Fibroblast of skin of right quadriceps (primary cell): ENCODE measurements at regions not wholly inside any gene's neighbourhood (a gene's known extent, or its start where the extent isn't known, plus 50 kb on each side); places are given as distances from the start of the nearest gene placed in this dataset.

ENCODE experiments used
- DNase-seq: peaks from one replicate; pipeline ENCODE4 v3.0.0-alpha.2; 2013

GRCh38 chr20:40265825-40266533 is 423.1 kb downstream of the MAFB start:
- peak; percentile 49 for DNase-seq

DNA sequence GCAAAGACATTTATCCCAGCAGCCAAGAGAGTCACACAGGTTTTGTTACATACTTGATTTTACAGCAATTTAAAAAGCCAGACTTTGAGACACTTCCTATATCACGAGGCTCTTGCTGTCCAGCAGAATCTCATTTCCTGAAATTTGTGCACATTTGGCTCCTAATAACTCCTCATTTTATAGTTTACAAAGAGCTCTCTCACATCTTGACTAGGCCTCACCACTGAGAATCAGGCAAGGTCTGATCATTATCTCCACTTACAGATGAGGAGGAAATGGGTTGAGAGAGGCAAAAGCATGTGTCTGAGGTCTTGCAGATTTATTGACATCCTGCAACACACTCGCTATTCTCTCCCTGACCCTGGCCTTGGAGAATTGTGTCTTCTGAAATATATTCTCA is 426.8 kb downstream of the MAFB start:
- DNase-seq, result no peak

- DNase-seq, result no peak
These were observed 430.1 kb downstream of the MAFB start for GRCh38 chr20:40258931-40259330.

DNA sequence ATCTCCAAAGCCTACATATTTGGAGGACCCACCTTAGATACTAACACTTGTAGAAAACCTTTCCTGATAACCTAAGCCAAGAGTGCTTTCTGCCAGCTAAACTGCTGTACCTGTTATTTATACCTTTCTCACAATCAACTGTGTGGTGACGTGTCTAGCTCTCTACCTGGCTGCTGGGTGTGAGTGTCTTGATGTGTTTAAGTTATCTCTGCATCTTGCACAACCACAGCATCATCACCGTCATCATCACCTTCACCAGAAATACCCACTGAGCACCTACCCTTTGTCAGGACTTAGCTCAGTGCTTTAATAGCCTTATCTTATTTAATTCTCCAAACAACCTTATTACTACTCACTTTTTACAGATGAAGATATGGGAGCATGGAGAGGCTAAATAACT is 431.3 kb downstream of the MAFB start:
- no peak for DNase-seq

- peak; percentile 20 for DNase-seq
These were observed 433.7 kb downstream of the MAFB start for GRCh38 chr20:40255365-40255764.

DNA sequence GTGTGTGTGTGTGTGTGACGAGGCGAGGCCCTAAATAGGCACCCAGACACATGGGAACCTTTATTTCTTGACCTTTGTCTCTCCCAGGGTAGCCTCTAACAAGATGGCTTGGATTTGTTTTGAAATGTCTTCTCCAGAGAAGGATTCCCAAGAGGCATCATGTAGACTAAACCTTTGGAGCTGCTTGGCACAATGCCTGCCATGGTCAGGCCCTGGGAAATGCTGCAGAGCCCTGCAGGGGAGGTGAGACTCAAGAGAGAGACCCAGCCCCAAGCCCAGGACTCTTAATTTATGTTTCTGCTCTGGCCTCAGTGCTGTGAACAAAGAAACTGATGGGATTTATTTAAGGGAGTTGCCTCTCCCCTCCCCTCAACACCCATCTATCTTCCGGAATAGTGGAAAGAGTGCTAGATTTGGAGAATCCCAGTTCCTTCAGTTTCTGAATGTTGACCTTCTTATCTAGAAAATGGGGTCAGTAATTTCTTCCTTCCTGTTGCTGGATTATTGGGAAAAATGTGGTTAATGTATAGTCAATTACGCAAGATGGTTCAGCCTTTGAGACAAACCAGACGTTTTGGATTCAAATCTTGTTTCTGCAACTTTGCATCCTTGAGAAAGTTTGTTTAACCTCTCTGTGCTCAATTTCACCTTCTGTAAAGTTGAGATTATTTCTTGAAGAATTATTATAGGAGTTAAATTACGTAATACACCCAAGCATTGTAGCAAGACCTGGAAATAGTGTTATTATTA is 434.8 kb downstream of the MAFB start:
- peak; percentile 22 for DNase-seq

DNA sequence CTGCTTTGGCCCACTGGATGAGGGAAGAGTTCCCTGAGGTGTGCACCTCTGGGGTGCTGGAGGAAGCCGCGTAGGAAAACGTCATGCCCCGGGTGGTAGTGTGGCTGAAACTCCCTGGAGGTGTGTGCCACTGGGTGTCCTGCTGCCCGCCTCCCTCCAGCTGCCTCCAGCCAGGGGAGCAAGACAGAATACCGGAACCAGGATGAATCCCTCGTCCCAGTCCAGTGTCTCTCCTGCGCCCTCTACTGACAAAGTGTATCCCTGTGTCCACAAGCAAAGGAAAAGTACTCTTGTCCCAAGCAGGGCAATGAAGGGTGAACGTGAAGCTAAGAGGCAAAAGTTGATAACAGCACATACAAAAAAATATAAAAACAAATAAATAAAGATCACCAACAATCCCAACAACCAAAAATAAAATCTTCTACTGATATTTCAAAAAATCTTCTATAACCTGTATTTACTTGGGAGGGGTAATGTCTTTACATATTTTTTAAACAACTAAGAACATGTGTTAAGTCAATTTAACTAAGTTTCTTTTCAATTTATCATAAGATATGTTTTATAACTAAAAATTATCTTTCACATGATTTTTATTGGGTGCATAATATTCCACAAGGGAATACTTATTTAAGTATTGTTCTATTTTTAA is 437.6 kb downstream of the MAFB start:
- peak; percentile 26 for DNase-seq

DNA sequence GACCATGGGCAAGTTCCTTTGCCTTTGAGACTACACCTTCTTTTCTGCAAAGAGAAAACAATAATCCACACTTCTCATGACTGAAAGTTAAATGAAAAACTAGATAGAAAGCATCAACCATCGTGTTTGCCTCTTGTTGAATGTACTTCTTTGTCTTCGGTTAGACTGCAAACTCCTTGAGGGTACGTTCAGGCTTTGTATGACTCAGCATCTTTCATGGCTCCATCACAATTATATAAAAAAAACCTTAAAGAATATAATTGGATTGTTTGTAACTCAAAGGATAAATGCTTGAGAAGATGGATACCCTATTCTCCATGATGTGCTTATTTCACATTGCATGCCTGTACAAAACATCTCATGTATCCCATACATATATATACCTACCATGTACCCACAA is 439.2 kb downstream of the MAFB start:
- DNase-seq, result no peak

- no peak for DNase-seq
These were observed 443.2 kb downstream of the MAFB start for GRCh38 chr20:40245829-40246228.

DNA sequence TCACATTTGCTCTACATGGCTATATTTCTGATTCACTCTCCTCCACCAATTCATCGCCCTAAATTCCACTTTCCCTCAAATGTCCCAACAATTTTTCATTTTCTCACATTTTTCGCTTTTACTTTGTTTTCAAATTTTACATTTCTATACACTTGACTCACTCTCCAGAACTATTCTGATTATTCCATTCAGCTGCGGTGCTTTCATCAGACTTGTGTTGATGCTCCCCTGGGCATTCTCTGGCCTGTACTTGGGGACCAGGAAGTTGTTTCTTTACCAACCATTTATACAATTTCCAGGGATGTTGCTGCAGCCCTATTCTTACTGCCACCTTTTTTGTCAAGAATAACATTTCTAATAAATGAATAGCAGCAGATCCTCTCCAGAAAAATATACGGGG is 444.8 kb downstream of the MAFB start:
- DNase-seq, result no peak

DNA sequence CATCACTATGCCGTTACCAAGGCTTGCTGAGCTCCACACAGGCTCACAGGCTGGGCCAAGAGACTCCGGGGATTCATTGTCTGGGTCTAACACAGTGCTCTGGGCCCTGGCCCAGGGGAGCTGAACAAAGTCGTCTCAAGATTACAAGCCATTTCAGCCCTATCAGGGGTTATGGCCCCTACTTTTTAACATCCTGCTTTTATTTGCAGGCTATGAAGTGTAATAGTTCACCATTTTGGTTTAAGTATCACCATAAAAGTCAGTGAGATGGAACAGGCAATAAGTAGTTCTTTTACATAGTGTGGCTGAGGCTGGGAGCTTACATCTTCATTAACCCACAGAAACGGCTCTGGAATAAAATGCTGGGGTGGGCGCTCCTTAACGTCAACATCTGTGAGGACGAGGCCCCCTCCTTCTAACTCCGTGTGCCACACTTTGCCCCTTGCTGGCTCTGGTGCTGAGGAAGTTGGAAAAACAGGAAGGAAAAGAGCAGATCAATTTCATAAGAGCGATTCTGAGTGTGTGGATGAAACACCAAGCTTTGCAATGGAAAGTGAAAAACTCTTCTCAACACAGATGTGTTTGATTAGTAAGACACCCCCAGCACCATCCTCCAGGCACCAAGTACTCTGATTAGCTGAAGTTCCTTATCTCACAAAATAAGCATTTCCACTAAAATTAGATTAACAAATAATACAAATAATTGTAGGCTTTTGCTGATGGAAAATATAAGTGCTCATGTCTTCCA is 447.3 kb downstream of the MAFB start:
- no peak for DNase-seq

DNA sequence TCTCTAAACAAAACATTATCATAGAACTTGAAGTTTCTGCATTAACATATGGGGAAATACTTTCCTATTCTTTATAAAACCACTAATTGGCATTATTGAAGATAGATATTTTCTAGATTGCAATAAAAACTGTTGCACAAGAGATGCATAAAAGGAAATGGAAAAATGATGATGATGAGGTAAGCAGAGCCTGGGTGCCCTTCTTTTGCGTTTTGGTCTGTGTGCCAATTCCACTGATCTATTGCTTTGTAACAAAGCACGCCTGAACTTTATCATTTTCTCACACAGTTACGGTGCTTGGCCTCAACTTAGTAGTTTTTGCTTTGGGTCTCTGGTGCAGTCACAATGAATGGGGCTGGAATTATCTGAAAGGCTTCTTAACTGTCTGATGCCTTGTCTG is 450.5 kb downstream of the MAFB start:
- DNase-seq, result no peak

DNA sequence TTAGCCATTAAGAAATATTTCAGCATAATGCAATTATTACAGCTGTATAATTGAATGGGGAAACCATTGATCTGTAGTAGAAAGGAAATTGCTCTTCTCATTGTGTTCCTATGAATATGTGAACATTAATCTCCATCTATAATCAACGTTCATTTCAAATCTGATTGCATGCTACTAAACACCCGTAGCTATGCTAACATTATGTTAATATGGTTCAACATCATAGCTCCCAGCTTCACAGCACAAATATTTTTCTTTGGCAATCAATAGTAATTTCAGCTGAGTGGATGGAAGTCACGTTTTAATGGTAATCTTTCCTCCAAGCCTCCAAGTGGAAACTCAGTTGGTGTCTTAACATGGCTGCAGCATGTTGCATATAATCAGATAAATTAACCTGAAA is 454.4 kb downstream of the MAFB start:
- no peak for DNase-seq

GRCh38 chr20:40233406-40233805 is 455.6 kb downstream of the MAFB start:
- peak; percentile 1 for DNase-seq

- DNase-seq, result peak; percentile 2
These were observed 456.3 kb downstream of the MAFB start for GRCh38 chr20:40232756-40233155.

DNA sequence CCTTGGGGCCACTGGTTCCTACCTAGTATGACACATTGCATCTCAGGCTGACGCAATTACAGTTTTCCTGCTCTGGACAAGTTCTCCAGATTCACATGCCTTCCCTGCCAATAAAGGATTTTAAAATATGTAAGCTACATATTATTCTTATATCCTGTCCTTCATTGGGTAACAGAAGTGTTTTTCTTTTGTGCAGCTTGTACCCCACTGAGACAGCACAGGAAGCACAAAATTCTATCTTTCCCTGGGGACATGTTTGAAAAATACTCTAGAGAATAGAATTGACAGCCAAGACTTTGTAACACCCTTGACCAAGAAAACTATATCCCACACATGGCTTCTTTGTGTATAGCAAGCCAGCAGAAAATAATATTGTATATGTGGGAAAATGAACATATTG is 456.8 kb downstream of the MAFB start:
- DNase-seq, result peak; percentile 10

- no peak for DNase-seq
These were observed 458.6 kb downstream of the MAFB start for GRCh38 chr20:40230486-40230885.

DNA sequence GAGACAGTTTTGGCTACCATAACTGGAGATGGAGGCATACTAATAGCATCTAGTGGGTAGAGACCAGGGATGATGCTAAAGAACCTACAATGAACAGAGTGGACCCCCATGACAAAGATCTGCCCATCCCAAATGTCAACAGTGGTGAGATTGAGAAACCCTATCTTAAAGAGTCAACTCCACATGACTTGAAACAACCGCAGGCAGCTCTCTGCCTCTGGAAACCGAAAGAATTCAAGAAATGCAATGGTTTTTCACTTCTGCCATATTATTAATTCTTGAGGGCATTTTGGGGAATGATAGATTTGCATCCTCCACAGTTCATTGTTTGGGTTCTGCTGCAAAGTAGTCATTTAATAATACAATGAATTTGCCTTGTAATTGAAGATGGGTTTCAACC is 463.4 kb downstream of the MAFB start:
- no peak for DNase-seq

DNA sequence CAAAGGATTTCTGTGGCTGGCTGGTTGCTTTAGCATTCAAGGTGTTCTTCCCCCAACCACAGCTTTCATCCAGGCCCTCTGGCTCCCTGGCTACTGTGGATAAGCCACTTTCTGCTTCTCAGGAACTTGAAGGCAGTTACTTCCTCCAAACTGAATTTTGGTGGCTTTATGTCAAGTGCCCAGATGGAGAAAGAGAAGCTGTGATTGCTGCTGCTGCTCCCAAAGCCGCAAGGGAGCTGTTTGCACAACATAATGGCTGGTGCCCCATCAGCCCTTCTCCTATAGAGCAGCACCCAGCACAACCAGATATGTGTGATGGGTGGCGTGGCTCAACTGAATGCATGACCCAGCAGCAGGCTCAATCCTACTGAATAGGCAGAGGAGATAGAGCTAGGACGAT is 465.2 kb downstream of the MAFB start:
- DNase-seq, result no peak

DNA sequence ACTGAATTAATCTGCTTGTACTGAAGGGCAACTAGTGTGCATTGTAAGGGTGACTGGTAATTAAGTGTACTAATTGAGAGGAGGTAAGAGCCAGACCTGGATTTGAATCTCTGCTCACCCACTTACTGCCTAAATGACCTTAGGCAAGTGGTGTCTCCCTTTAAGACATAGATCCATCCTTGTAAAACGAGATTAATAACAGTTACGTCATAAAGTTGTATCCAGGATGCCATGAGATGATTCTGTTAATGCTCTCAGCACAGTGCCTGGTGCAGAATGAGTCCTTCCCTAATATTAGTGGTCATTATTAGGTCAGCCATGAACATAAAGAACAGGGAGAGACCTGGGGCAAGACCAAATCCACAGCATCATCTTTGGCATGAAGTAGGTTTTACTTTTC is 470.1 kb downstream of the MAFB start:
- DNase-seq, result no peak

- no peak for DNase-seq
These were observed 470.6 kb downstream of the MAFB start for GRCh38 chr20:40218316-40218969.

DNA sequence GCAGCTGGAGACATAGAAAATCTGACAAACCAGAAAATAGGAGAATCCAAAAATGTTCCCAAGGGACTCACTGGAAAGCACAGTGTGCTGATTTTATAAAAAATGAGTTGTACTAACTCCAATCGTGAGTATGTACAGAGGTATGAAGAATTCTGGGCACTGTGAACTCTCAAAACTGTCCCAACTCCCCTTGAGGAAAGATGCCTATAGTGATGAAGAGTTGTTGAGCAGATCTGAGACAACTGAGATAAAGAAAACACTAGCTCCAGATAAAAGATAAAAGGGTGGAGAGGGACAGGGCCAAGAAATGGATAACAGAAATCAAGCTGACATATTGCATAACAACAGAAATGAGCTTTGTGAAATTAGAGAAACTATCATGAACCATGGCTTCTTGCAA is 481.4 kb downstream of the MAFB start:
- DNase-seq, result no peak

DNA sequence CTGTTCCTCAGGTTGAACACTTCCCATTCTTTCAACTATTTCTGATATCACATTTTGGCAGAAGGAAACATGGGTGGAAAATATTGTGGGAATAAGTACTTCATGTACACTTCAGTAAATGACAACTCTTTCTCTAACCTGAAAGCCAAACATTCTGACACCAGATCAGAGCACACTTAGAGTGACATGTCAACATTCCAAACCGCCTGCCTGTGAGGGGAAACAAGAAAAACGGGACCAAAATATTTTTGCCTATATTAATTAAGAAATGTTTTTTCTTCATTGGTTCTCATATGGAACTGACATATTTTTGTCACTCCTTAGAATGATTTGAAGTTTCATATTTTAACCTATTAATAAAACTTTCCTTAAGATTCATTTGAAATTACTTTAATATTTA is 483.1 kb downstream of the MAFB start:
- DNase-seq, result no peak
